ENCODE measurements at regions not wholly inside any gene's neighbourhood (a gene's known extent, or its start where the extent isn't known, plus 50 kb on each side); places are given as distances from the start of the nearest gene placed in this dataset.

- Histone ChIP-seq H3K36me3 (no peaks in the 10 kb centered on the region), H3K4me1 (no peaks in the 10 kb centered on the region), H3K4me3 (no peak overlapping the region), H3K27me3 (replicated peaks in 1 of 7) (no peaks in the 10 kb centered on the region), H3K27ac (no peak overlapping the region), H3K9me3 (no peaks in the 10 kb centered on the region)
- DNase-seq: no peak
- intact Hi-C loops (cut with DNase I; ENCODE audit: low total_unique reads): no loop called here
- WGBS, 5 donors: 87 to 94% (median 90%) methylated on average over 3 of the region's 3 CpGs
- TF ChIP-seq POLR2A (IDR thresholded peaks at IDR 0.05): no peak
- TF ChIP-seq CTCF (IDR thresholded peaks at IDR 0.05 in 8 of 11, conservative IDR thresholded peaks at IDR 0.05 in 3 of 11): no peak
- TF ChIP-seq POLR2AphosphoS5 (IDR thresholded peaks at IDR 0.05): no peak
Measured at GRCh38 chr1:87778896-87779295, 450.2 kb downstream of the LMO4 start.

- no peak for DNase-seq
- no peak for TF ChIP-seq POLR2A (IDR thresholded peaks at IDR 0.05)
- no peak for TF ChIP-seq POLR2AphosphoS5 (IDR thresholded peaks at IDR 0.05)
- no peak for TF ChIP-seq CTCF (IDR thresholded peaks at IDR 0.05 in 8 of 11, conservative IDR thresholded peaks at IDR 0.05 in 3 of 11)
- Histone ChIP-seq H3K27ac (no peak overlapping the region), H3K4me1 (no peaks in the 10 kb centered on the region), H3K36me3 (no peaks in the 10 kb centered on the region), H3K27me3 (replicated peaks in 1 of 7) (no peaks in the 10 kb centered on the region), H3K9me3 (no peaks in the 10 kb centered on the region), H3K4me3 (no peak overlapping the region)
- WGBS, 5 donors: 83 to 89% (median 87%) methylated on average over 1 of the region's 1 CpG
- intact Hi-C loops (cut with DNase I; ENCODE audit: low total_unique reads): no loop called here
Measured at GRCh38 chr1:87781554-87781953, 452.9 kb downstream of the LMO4 start.

GRCh38 chr1:87783315-87783714 lies 454.6 kb downstream of the LMO4 start:
- TF ChIP-seq POLR2A (IDR thresholded peaks at IDR 0.05) (no peak), POLR2AphosphoS5 (IDR thresholded peaks at IDR 0.05) (no peak), CTCF (IDR thresholded peaks at IDR 0.05 in 8 of 11, conservative IDR thresholded peaks at IDR 0.05 in 3 of 11) (no peak)
- Histone ChIP-seq H3K4me1 (no peaks in the 10 kb centered on the region), H3K27ac (no peak overlapping the region), H3K36me3 (no peaks in the 10 kb centered on the region), H3K4me3 (no peak overlapping the region), H3K9me3 (no peaks in the 10 kb centered on the region), H3K27me3 (replicated peaks in 1 of 7) (no peaks in the 10 kb centered on the region)
- intact Hi-C loops (cut with DNase I; ENCODE audit: low total_unique reads): no loop called here
- no peak for DNase-seq
- WGBS, 5 donors: 77 to 89% (median 85%) methylated on average over 2 of the region's 2 CpGs

DNA sequence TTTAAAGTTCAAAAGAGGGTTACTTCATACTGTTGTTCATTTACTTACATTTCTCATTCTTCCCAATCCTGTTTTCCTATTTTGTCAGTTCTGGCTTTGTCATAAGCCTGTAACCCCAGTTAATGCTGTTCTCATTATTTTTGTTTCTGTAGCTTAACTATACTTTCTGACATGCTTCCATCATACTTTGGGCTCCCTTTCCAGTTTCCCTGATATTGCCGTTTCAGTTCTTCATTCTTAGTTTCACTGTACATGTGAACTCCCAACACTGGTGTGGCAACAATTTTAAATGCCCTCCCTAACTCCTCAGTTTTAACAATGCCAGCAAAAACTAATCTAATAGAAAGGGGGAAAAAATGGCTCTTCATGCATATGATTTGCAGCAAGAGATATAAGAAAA lies 456.7 kb downstream of the LMO4 start:
- intact Hi-C loops (cut with DNase I; ENCODE audit: low total_unique reads): no loop called here
- 70 to 84% (median 79%) methylated on average over 1 of the region's 1 CpG for WGBS, 5 donors
- Histone ChIP-seq H3K4me3 (no peak overlapping the region), H3K9me3 (no peaks in the 10 kb centered on the region), H3K27me3 (replicated peaks in 1 of 7) (no peaks in the 10 kb centered on the region), H3K36me3 (no peaks in the 10 kb centered on the region), H3K27ac (no peak overlapping the region), H3K4me1 (no peaks in the 10 kb centered on the region)
- no peak for TF ChIP-seq POLR2A (IDR thresholded peaks at IDR 0.05)
- TF ChIP-seq CTCF (IDR thresholded peaks at IDR 0.05 in 8 of 11, conservative IDR thresholded peaks at IDR 0.05 in 3 of 11): no peak
- no peak for TF ChIP-seq POLR2AphosphoS5 (IDR thresholded peaks at IDR 0.05)
- DNase-seq: no peak
